SK-N-SH (cell line): ENCODE measurements at regions not wholly inside any gene's neighbourhood (a gene's known extent, or its start where the extent isn't known, plus 50 kb on each side); places are given as distances from the start of the nearest gene placed in this dataset.
A peak's percentile ranks its signal among the peaks of the same experiment; 100 is the strongest.

ENCODE experiments used
- CTCF ChIA-PET: fragments of 300-600, 350-600 bp; formaldehyde crosslinking; extraction: SDS; loops from one replicate; lab custom pipeline; 2021; lab: Yijun Ruan, JAX
- POLR2A ChIA-PET: fragments of 350-600 bp; sonication (Branson Sonifier 250); formaldehyde crosslinking; extraction: SDS; loops from one replicate; lab custom pipeline; 2020; ENCODE audit warnings: antibody characterized with exemption, inconsistent platforms; lab: Yijun Ruan, JAX
- DNase-seq: peaks from one replicate; pipeline ENCODE4 v3.0.0; 2012
- H2AFZ ChIP-seq: fragments of 200-600 bp; sonication (generic); 2 replicates; pipeline ENCODE4 v1.8.1; 2016; ENCODE audit warnings: antibody characterized with exemption, mild to moderate bottlenecking, low read depth
- H3F3A ChIP-seq: fragments of 200-600 bp; sonication (generic); replicated peaks from 2 replicates; pipeline ENCODE3; 2016; ENCODE audit warnings: antibody characterized with exemption, mild to moderate bottlenecking; ENCODE audit not compliant: insufficient read depth
- H3K27ac ChIP-seq, 2 experiments: fragments of 200-500 bp in 1 of 2; fragments of 200-600 bp in 1 of 2; sonication (Bioruptor generic) in 1 of 2; sonication (generic), shearing (Covaris generic) in 1 of 2; 2 replicates each; pipeline versions ENCODE4 v1.5.1 to v1.6.1; 2014 to 2016; ENCODE audit warnings: low read depth in 2 of 2, inconsistent platforms in 1 of 2, low read length in 1 of 2, mild to moderate bottlenecking in 1 of 2, mixed read lengths in 1 of 2
- H3K27me3 ChIP-seq: fragments of 200-600 bp; sonication (generic), shearing (Covaris generic); 2 replicates; pipeline ENCODE4 v1.6.1; 2016; ENCODE audit warnings: mixed run types; ENCODE audit not compliant: insufficient read depth
- H3K36me3 ChIP-seq, 2 experiments: fragments of 200-500 bp in 1 of 2; fragments of 200-600 bp in 1 of 2; sonication (Bioruptor generic) in 1 of 2; sonication (generic) in 1 of 2; replicated peaks in 1 of 2; 2 replicates each; pipeline versions ENCODE3 to v1.5.1; 2014 to 2016; ENCODE audit warnings: low read length in 1 of 2, mild to moderate bottlenecking in 1 of 2; ENCODE audit not compliant: insufficient read depth in 2 of 2, control insufficient read depth in 1 of 2
- H3K4me1 ChIP-seq, 2 experiments: fragments of 200-500 bp in 1 of 2; fragments of 200-600 bp in 1 of 2; sonication (Bioruptor generic) in 1 of 2; sonication (generic), shearing (Covaris generic) in 1 of 2; 2 replicates each; pipeline versions ENCODE4 v1.5.1 to v1.6.1; 2014 to 2016; ENCODE audit warnings: low read depth in 1 of 2, low read length in 1 of 2, mixed run types in 1 of 2; ENCODE audit not compliant: insufficient read depth in 2 of 2, control insufficient read depth in 1 of 2
- H3K4me2 ChIP-seq: fragments of 200-600 bp; sonication (generic), shearing (Covaris generic); 2 replicates; pipeline ENCODE4 v1.6.1; 2017; ENCODE audit warnings: mixed run types
- H3K4me3 ChIP-seq, 2 experiments: fragments of 200-500 bp in 1 of 2; fragments of 200-600 bp in 1 of 2; sonication (Bioruptor generic) in 1 of 2; sonication (generic), shearing (Covaris generic) in 1 of 2; 2 replicates each; pipeline versions ENCODE4 v1.5.1 to v1.8.1; 2014 to 2016; ENCODE audit warnings: low read depth in 2 of 2, inconsistent platforms in 1 of 2, low read length in 1 of 2, mild to moderate bottlenecking in 1 of 2, mixed read lengths in 1 of 2, moderate library complexity in 1 of 2
- H3K79me2 ChIP-seq: fragments of 200-600 bp; sonication (generic); 2 replicates; pipeline ENCODE4 v1.8.1; 2017; ENCODE audit warnings: mild to moderate bottlenecking; ENCODE audit not compliant: insufficient read depth
- H3K9ac ChIP-seq: fragments of 200-600 bp; sonication (generic); 2 replicates; pipeline ENCODE4 v1.6.1; 2017; ENCODE audit warnings: mixed run types
- H3K9me2 ChIP-seq: fragments of 200-600 bp; sonication (generic); 2 replicates; pipeline ENCODE4 v1.6.1; 2017; ENCODE audit warnings: mixed run types
- H3K9me3 ChIP-seq: fragments of 200-600 bp; sonication (generic); 2 replicates; pipeline ENCODE4 v1.6.1; 2017; ENCODE audit warnings: mixed run types, mild to moderate bottlenecking, moderate library complexity
- H4K20me1 ChIP-seq: fragments of 200-600 bp; sonication (generic); 2 replicates; pipeline ENCODE4 v1.6.1; 2017; ENCODE audit warnings: mild to moderate bottlenecking, mixed run types; ENCODE audit not compliant: insufficient read depth
- CTCF ChIP-seq: fragments of 200-600 bp; sonication (generic); IDR thresholded peaks from 2 replicates; pipeline ENCODE4 v1.6.1; 2017; ENCODE audit warnings: antibody characterized with exemption, mild to moderate bottlenecking, moderate library complexity
- FOSL2 ChIP-seq: IDR thresholded peaks from 2 replicates; pipeline ENCODE4 v1.4.0; 2012; ENCODE audit warnings: low read depth, mild to moderate bottlenecking, moderate library complexity, borderline replicate concordance
- FOXJ3 ChIP-seq: sonication (generic); formaldehyde crosslinking; IDR thresholded peaks from 2 replicates; pipeline ENCODE4 v1.5.1; 2020; ENCODE audit warnings: mild to moderate bottlenecking, missing genetic modification reagents
- MEF2A ChIP-seq: IDR thresholded peaks from 2 replicates; pipeline ENCODE4 v1.4.0; 2012; ENCODE audit warnings: low read depth, borderline replicate concordance
- NRF1 ChIP-seq: IDR thresholded peaks from 2 replicates; pipeline ENCODE4 v1.6.1; 2012; ENCODE audit warnings: low read depth, mild to moderate bottlenecking, low read length
- POLR2AphosphoS5 ChIP-seq: IDR thresholded peaks from 2 replicates; pipeline ENCODE4 v1.6.1; 2012; ENCODE audit warnings: low read depth, low read length
- TCF12 ChIP-seq: IDR thresholded peaks from 2 replicates; pipeline ENCODE4 v1.4.0; 2012
- USF1 ChIP-seq: IDR thresholded peaks from 2 replicates; pipeline ENCODE4 v1.4.0; 2012; ENCODE audit warnings: low read depth, borderline replicate concordance
- USF2 ChIP-seq: fragments of 150-350 bp; IDR thresholded peaks from 2 replicates; pipeline ENCODE4 v1.6.1; 2017; ENCODE audit warnings: antibody characterized with exemption, low read length, low read depth, borderline replicate concordance
- YY1 ChIP-seq: IDR thresholded peaks from 2 replicates; pipeline ENCODE4 v1.4.0; 2012; ENCODE audit warnings: low read depth, mild to moderate bottlenecking
- WGBS: methylation state at CpG from one replicate; pipeline ENCODE4 v1.1.6; 2017; ENCODE audit warnings: low lambda C conversion rate; 5-methylcytosine and 5-hydroxymethylcytosine counted together

- no peak overlapping the region for H3K4me2 ChIP-seq
- H4K20me1 ChIP-seq: no peaks in the 10 kb centered on the region
- no peak overlapping the region for H3K9ac ChIP-seq
- ChIA-PET CTCF (interaction anchor here (1.0 kb wide), 1 partner anchor 41 kb away, joined by 4 read pairs; no protein-coding TSS in a partner anchor), POLR2A (no interaction called here)
- no peak overlapping the region for H2AFZ ChIP-seq
- H3F3A ChIP-seq: no peaks in the 10 kb centered on the region
- no peak overlapping the region for H3K4me3 ChIP-seq
- H3K27ac ChIP-seq: no peak overlapping the region
- DNase-seq: no peak
- 98% methylated on average over 7 of the region's 14 CpGs for WGBS
- H3K79me2 ChIP-seq: no peaks in the 10 kb centered on the region
- TF ChIP-seq FOXJ3 (CRISPR knock-in tag): no peak
- TF ChIP-seq MEF2A: no peak
- no peak for TF ChIP-seq POLR2AphosphoS5
- TF ChIP-seq YY1: no peak
- no peak for TF ChIP-seq TCF12
- TF ChIP-seq FOSL2: no peak
- no peak for TF ChIP-seq USF2
- no peak for TF ChIP-seq NRF1
- TF ChIP-seq USF1: no peak
- H3K4me1 ChIP-seq: no peaks in the 10 kb centered on the region; a peak in 1 of 4 replicates
- H3K27me3 ChIP-seq: no peaks in the 10 kb centered on the region
- H3K9me3 ChIP-seq: no peaks in the 10 kb centered on the region
- no peaks in the 10 kb centered on the region for H3K9me2 ChIP-seq
- H3K36me3 ChIP-seq: no peaks in the 10 kb centered on the region
Measured at GRCh38 chr1:244340396-244340795, 111.3 kb downstream of the ADSS2 start.

GRCh38 chr1:244341455-244342450 lies 110.0 kb downstream of the ADSS2 start:
- Histone ChIP-seq H3K4me3 (no peak overlapping the region), H3K79me2 (no peaks in the 10 kb centered on the region), H3K9me3 (no peaks in the 10 kb centered on the region), H2AFZ (peak overlapping the region; percentile 76), H3F3A (peaks cover 3% of the 10 kb centered on the region), H3K27ac (no peak overlapping the region; a peak in 1 of 4 replicates), H3K27me3 (no peaks in the 10 kb centered on the region), H3K4me2 (0 out of 2 replicates have a peak overlapping the region, but pooled peaks have one; percentile 29), H4K20me1 (no peaks in the 10 kb centered on the region), H3K4me1 (no peaks in the 10 kb centered on the region; a peak in 1 of 4 replicates), H3K9me2 (no peaks in the 10 kb centered on the region), H3K9ac (no peak overlapping the region), H3K36me3 (no peaks in the 10 kb centered on the region)
- DNase-seq: no peak
- ChIA-PET POLR2A (no interaction called here), CTCF (no interaction called here)
- peak; percentile 23; the same call in 1 of the 2 replicates for TF ChIP-seq FOSL2
- no peak for TF ChIP-seq CTCF
- WGBS: 80% methylated on average over 16 of the region's 16 CpGs
